ENCODE measurements at regions not wholly inside any gene's neighbourhood (a gene's known extent, or its start where the extent isn't known, plus 50 kb on each side); places are given as distances from the start of the nearest gene placed in this dataset.

DNA sequence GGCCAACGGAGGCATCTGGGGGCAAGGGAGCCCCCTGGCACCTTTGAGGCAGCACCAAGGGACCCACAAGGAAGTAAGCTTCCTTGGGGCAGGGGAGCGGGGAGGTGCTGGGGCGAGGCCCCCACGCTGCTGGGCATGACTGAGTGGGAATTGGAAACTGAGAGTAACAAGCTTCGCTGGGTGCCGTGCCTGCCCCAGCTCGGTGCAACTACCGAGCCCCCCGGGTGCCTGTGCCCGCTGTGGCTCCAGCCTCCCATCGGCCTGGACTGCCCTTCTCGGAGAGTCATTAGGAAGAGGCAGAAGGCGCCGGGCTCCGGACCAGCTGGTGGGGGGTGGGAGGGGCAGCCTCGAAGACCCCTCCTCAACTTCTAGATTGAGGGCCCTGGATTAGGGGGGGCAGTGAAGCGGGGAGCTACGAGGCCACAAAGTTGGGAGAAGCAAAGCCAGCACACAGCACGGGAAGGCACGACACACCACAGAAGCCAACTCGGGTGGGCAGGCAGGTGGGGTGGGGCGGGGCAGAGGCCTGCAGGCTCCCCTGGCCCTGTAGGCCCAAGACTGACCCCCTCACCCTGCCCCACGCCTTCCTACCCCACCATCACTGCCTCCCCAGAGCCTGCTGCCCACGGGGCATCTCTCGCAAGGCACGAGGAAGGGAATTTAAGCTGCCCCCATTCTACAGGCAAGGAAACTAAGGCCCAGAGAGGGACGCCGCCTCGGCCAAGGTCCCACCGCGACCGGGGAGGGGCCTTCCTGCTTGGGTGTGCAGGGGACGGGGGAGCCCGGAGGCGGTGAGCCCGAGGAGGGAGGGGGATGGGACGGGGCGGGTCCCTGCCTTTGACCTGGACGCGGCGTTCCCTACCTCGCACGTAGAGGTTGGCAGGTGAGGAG is 83.2 kb downstream of the PTPRS start:
- TF ChIP-seq, protein P1, sequence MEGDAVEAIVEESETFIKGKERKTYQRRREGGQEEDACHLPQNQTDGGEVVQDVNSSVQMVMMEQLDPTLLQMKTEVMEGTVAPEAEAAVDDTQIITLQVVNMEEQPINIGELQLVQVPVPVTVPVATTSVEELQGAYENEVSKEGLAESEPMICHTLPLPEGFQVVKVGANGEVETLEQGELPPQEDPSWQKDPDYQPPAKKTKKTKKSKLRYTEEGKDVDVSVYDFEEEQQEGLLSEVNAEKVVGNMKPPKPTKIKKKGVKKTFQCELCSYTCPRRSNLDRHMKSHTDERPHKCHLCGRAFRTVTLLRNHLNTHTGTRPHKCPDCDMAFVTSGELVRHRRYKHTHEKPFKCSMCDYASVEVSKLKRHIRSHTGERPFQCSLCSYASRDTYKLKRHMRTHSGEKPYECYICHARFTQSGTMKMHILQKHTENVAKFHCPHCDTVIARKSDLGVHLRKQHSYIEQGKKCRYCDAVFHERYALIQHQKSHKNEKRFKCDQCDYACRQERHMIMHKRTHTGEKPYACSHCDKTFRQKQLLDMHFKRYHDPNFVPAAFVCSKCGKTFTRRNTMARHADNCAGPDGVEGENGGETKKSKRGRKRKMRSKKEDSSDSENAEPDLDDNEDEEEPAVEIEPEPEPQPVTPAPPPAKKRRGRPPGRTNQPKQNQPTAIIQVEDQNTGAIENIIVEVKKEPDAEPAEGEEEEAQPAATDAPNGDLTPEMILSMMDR (IDR thresholded peaks at IDR 0.05), result no peak
- Mint-ChIP-seq H3K27ac (no peak overlapping the region), H3K9me3 (ENCODE audit: insufficient read depth) (peaks cover 4% of the 10 kb centered on the region), H3K4me3 (no peak overlapping the region), H3K4me1 (no peaks in the 10 kb centered on the region), H3K27me3 (no peaks in the 10 kb centered on the region)
- Histone ChIP-seq H2AFZ (ENCODE audit: insufficient read depth, low read depth, low read length, poor library complexity, severe bottlenecking) (no peak overlapping the region), H3K9me3 (ENCODE audit: control extremely low read depth in 1 of 3, control insufficient read depth in 2 of 3, insufficient read depth in 1 of 3, low read length in 2 of 3) (peaks cover 0 to 28% (median 25%) of the 10 kb centered on the region in 3 donors), H3K79me2 (ENCODE audit: control insufficient read depth, insufficient read depth, low read length) (no peaks in the 10 kb centered on the region), H3K27me3 (replicated peaks in 1 of 4; ENCODE audit: control extremely low read depth in 1 of 4, control insufficient read depth in 3 of 4, insufficient read depth in 4 of 4, low read length in 3 of 4) (no peaks in the 10 kb centered on the region), H3K4me3 (ENCODE audit: control extremely low read depth in 1 of 5, extremely low read depth in 1 of 5, insufficient read depth in 1 of 5, low read depth in 2 of 5, low read length in 4 of 5) (no peak overlapping the region), H3K4me2 (replicated peaks; ENCODE audit: low read depth, low read length, poor library complexity, severe bottlenecking) (no peak overlapping the region), H3K4me1 (ENCODE audit: control insufficient read depth in 2 of 2, insufficient read depth in 2 of 2, low read length in 2 of 2) (no peaks in the 10 kb centered on the region), H3K36me3 (replicated peaks in 1 of 2; ENCODE audit: control extremely low read depth in 1 of 2, control insufficient read depth in 1 of 2, extremely low read depth in 1 of 2, insufficient read depth in 2 of 2, low read length in 1 of 2) (no peaks in the 10 kb centered on the region), H4K20me1 (ENCODE audit: control insufficient read depth, insufficient read depth, low read length, poor library complexity, severe bottlenecking) (no peaks in the 10 kb centered on the region), H3K27ac (ENCODE audit: low read length in 2 of 2) (no peak overlapping the region), H3K9ac (ENCODE audit: low read length) (no peak overlapping the region)
- DNase-seq (no peak), ATAC-seq (ENCODE audit: low read depth) (no peak)
- ChIA-PET POLR2A (no interaction called here), CTCF (no interaction called here)
- 92% methylated on average over 36 of the region's 43 CpGs for WGBS (ENCODE audit: insufficient coverage)
- intact Hi-C loops (cut with micrococcal nuclease), result no loop called here

DNA sequence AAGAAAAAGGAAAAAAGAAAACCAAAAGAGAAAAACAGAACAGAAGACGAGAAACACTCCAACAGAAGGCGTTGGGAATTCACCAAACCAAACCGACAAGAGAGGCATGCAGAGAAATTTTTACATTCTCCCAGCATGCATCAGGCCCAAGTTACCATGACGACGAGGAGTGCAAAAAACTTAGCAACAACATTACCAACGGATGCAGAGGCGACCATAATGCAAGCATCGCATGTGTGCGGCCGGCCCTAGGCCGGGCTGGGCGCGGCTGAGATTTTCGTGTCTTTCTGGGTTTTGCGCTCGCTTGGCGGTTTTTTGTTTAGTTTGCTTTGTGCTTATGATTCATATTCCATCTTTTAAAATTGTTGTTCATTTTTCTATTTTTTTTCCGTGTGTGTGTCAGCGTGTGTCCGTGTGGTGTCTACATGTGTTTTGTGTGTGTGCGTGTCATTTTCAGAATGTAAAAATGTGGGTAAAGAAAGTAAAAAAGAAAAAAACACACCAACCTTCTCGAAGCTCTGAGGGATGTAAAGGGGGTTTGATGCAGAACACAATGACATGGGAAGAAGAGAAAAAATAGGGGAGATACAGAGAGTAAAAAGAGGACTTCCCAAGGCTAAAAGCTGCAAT is 84.9 kb downstream of the PTPRS start:
- H3K4me1 ChIP-seq (ENCODE audit: control insufficient read depth in 2 of 2, insufficient read depth in 2 of 2, low read length in 2 of 2), result no peaks in the 10 kb centered on the region
- H3K36me3 ChIP-seq (replicated peaks in 1 of 2; ENCODE audit: control extremely low read depth in 1 of 2, control insufficient read depth in 1 of 2, extremely low read depth in 1 of 2, insufficient read depth in 2 of 2, low read length in 1 of 2), result no peaks in the 10 kb centered on the region
- H3K4me3 Mint-ChIP-seq, result no peak overlapping the region
- H4K20me1 ChIP-seq (ENCODE audit: control insufficient read depth, insufficient read depth, low read length, poor library complexity, severe bottlenecking), result no peaks in the 10 kb centered on the region
- ATAC-seq (ENCODE audit: low read depth) (no peak), DNase-seq (no peak)
- no peak overlapping the region for H3K27ac ChIP-seq (ENCODE audit: low read length in 2 of 2)
- CTCF ChIA-PET, result no interaction called here
- no peak overlapping the region for H3K4me3 ChIP-seq (ENCODE audit: control extremely low read depth in 1 of 5, extremely low read depth in 1 of 5, insufficient read depth in 1 of 5, low read depth in 2 of 5, low read length in 4 of 5)
- H3K4me1 Mint-ChIP-seq, result no peaks in the 10 kb centered on the region
- no peak overlapping the region for H3K4me2 ChIP-seq (replicated peaks; ENCODE audit: low read depth, low read length, poor library complexity, severe bottlenecking)
- H3K9me3 ChIP-seq (ENCODE audit: control extremely low read depth in 1 of 3, control insufficient read depth in 2 of 3, insufficient read depth in 1 of 3, low read length in 2 of 3), result peaks cover 0 to 28% (median 25%) of the 10 kb centered on the region in 3 donors
- peaks cover 4% of the 10 kb centered on the region for H3K9me3 Mint-ChIP-seq (ENCODE audit: insufficient read depth)
- H3K27me3 ChIP-seq (replicated peaks in 1 of 4; ENCODE audit: control extremely low read depth in 1 of 4, control insufficient read depth in 3 of 4, insufficient read depth in 4 of 4, low read length in 3 of 4), result no peaks in the 10 kb centered on the region
- no peak overlapping the region for H3K9ac ChIP-seq (ENCODE audit: low read length)
- no peak overlapping the region for H3K27ac Mint-ChIP-seq
- H3K27me3 Mint-ChIP-seq, result no peaks in the 10 kb centered on the region
- POLR2A ChIA-PET, result no interaction called here
- no peaks in the 10 kb centered on the region for H3K79me2 ChIP-seq (ENCODE audit: control insufficient read depth, insufficient read depth, low read length)
- intact Hi-C loops (cut with micrococcal nuclease), result no loop called here
- 95% methylated on average over 14 of the region's 22 CpGs for WGBS (ENCODE audit: insufficient coverage)
- TF ChIP-seq, protein P1 (IDR thresholded peaks at IDR 0.05), result no peak
- TF ChIP-seq EZH2 (IDR thresholded peaks at IDR 0.05; ENCODE audit: borderline replicate concordance, insufficient read depth, low read depth, low read length, poor library complexity, severe bottlenecking), result no peak
- H2AFZ ChIP-seq (ENCODE audit: insufficient read depth, low read depth, low read length, poor library complexity, severe bottlenecking), result no peak overlapping the region
